ENCODE measurements at regions not wholly inside any gene's neighbourhood (a gene's known extent, or its start where the extent isn't known, plus 50 kb on each side); places are given as distances from the start of the nearest gene placed in this dataset.

DNA sequence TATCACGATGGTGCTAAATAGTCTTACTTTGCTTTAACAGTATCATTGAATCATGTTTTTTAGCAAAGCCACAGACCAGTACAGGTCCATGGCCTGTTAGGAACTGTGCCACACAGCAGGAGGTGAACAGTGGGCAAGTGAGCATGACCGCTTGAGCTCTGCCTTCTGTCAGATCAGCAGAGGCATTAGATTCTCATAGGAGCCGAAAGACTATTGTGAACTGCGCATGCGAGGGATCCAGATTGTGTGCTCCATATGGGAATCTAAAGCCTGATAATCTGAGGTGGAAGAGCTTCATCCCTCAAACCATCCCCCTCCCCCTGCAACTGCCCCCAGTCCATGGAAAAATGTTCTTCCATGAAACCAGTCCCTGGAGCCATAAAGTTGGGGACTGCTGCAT is 102.3 kb upstream of the OSR1 start (continued):
- TF ChIP-seq, protein P1, sequence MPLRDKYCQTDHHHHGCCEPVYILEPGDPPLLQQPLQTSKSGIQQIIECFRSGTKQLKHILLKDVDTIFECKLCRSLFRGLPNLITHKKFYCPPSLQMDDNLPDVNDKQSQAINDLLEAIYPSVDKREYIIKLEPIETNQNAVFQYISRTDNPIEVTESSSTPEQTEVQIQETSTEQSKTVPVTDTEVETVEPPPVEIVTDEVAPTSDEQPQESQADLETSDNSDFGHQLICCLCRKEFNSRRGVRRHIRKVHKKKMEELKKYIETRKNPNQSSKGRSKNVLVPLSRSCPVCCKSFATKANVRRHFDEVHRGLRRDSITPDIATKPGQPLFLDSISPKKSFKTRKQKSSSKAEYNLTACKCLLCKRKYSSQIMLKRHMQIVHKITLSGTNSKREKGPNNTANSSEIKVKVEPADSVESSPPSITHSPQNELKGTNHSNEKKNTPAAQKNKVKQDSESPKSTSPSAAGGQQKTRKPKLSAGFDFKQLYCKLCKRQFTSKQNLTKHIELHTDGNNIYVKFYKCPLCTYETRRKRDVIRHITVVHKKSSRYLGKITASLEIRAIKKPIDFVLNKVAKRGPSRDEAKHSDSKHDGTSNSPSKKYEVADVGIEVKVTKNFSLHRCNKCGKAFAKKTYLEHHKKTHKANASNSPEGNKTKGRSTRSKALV (CRISPR knock-in tag; IDR thresholded peaks at IDR 0.05) = no peak
- TF ChIP-seq, protein P2, sequence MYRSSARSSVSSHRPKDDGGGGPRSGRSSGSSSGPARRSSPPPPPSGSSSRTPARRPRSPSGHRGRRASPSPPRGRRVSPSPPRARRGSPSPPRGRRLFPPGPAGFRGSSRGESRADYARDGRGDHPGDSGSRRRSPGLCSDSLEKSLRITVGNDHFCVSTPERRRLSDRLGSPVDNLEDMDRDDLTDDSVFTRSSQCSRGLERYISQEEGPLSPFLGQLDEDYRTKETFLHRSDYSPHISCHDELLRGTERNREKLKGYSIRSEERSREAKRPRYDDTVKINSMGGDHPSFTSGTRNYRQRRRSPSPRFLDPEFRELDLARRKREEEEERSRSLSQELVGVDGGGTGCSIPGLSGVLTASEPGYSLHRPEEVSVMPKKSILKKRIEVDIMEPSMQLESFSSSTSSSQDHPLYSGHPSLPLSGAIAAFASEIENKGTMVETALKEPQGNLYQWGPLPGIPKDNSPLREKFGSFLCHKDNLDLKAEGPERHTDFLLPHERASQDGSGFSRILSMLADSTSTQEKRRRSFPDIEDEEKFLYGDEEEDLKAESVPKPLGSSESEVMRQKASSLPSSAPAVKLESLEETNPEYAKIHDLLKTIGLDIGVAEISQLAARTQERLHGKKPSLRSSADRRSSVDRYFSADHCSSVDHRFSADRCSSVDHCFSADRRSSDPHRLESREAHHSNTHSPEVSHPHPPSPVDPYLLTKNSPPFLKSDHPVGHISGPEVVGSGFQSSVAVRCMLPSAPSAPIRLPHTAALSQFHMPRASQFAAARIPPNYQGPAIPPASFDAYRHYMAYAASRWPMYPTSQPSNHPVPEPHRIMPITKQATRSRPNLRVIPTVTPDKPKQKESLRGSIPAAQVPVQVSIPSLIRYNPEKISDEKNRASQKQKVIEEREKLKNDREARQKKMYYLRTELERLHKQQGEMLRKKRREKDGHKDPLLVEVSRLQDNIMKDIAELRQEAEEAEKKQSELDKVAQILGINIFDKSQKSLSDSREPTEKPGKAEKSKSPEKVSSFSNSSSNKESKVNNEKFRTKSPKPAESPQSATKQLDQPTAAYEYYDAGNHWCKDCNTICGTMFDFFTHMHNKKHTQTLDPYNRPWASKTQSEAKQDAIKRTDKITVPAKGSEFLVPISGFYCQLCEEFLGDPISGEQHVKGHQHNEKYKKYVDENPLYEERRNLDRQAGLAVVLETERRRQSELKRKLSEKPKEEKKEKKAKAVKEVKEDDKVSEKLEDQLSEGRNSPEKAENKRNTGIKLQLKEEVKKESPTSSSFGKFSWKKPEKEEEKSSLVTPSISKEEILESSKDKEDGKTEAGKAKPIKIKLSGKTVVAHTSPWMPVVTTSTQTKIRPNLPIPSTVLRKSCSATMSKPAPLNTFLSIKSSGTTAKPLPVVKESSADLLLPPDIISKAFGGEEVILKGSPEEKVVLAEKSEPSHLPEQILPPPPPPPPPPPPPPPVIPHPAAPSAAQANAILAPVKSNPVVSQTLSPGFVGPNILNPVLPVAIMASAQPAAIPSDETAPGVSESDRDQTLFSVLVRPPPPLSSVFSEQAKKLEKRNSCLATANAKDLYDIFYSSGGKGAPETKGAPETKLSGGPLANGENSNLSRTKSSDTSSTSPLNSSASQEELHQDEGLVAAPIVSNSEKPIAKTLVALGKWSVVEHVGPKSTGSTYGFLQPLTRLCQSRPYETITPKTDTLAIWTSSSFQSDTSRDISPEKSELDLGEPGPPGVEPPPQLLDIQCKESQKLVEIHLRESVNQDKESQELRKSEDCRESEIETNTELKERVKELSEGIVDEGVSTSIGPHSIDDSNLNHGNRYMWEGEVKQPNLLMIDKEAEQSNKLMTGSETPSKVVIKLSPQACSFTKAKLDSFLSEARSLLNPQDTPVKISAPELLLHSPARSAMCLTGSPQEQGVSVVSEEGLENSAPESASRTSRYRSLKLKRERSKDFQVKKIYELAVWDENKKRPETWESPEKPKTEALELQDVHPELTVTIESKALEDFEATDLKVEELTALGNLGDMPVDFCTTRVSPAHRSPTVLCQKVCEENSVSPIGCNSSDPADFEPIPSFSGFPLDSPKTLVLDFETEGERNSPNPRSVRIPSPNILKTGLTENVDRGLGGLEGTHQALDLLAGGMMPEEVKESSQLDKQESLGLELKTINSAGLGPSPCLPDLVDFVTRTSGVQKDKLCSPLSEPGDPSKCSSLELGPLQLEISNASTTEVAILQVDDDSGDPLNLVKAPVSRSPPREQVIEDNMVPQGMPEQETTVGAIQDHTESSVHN (CRISPR knock-in tag; IDR thresholded peaks at IDR 0.05) = no peak
- TF ChIP-seq MEIS2 (CRISPR knock-in tag; IDR thresholded peaks at IDR 0.05) (no peak), FOSL2 (CRISPR knock-in tag; IDR thresholded peaks at IDR 0.05) (no peak), GZF1 (CRISPR knock-in tag; IDR thresholded peaks at IDR 0.05) (no peak), SALL1 (CRISPR knock-in tag; IDR thresholded peaks at IDR 0.05) (no peak), ZNF331 (CRISPR knock-in tag; IDR thresholded peaks at IDR 0.05) (no peak), NFE2L1 (CRISPR knock-in tag; IDR thresholded peaks at IDR 0.05; ENCODE audit: borderline replicate concordance) (no peak)
- TF ChIP-seq, protein P3, sequence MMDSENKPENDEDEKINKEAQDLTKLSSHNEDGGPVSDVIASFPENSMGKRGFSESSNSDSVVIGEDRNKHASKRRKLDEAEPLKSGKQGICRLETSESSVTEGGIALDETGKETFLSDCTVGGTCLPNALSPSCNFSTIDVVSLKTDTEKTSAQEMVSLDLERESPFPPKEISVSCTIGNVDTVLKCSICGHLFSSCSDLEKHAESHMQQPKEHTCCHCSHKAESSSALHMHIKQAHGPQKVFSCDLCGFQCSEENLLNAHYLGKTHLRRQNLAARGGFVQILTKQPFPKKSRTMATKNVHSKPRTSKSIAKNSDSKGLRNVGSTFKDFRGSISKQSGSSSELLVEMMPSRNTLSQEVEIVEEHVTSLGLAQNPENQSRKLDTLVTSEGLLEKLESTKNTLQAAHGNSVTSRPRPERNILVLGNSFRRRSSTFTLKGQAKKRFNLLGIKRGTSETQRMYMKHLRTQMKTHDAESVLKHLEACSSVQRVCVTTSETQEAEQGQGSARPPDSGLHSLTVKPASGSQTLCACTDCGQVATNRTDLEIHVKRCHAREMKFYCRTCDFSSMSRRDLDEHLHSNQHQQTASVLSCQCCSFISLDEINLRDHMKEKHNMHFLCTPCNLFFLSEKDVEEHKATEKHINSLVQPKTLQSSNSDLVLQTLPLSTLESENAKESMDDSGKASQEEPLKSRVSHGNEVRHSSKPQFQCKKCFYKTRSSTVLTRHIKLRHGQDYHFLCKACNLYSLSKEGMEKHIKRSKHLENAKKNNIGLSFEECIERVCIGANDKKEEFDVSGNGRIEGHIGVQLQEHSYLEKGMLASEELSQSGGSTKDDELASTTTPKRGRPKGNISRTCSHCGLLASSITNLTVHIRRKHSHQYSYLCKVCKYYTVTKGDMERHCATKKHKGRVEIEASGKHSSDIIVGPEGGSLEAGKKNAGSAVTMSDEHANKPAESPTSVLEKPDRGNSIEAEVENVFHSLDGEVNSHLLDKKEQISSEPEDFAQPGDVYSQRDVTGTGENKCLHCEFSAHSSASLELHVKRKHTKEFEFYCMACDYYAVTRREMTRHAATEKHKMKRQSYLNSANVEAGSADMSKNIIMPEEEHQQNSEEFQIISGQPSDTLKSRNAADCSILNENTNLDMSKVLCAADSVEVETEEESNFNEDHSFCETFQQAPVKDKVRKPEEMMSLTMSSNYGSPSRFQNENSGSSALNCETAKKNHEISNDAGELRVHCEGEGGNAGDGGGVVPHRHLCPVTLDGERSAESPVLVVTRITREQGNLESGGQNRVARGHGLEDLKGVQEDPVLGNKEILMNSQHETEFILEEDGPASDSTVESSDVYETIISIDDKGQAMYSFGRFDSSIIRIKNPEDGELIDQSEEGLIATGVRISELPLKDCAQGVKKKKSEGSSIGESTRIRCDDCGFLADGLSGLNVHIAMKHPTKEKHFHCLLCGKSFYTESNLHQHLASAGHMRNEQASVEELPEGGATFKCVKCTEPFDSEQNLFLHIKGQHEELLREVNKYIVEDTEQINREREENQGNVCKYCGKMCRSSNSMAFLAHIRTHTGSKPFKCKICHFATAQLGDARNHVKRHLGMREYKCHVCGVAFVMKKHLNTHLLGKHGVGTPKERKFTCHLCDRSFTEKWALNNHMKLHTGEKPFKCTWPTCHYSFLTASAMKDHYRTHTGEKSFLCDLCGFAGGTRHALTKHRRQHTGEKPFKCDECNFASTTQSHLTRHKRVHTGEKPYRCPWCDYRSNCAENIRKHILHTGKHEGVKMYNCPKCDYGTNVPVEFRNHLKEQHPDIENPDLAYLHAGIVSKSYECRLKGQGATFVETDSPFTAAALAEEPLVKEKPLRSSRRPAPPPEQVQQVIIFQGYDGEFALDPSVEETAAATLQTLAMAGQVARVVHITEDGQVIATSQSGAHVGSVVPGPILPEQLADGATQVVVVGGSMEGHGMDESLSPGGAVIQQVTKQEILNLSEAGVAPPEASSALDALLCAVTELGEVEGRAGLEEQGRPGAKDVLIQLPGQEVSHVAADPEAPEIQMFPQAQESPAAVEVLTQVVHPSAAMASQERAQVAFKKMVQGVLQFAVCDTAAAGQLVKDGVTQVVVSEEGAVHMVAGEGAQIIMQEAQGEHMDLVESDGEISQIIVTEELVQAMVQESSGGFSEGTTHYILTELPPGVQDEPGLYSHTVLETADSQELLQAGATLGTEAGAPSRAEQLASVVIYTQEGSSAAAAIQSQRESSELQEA (CRISPR knock-in tag; IDR thresholded peaks at IDR 0.05; ENCODE audit: not compliant biosample characterization) = no peak

All from HepG2 (cell line).